ENCODE measurements at regions not wholly inside any gene's neighbourhood (a gene's known extent, or its start where the extent isn't known, plus 50 kb on each side); places are given as distances from the start of the nearest gene placed in this dataset.

GRCh38 chr15:87492321-87492720 lies 764.2 kb downstream of the NTRK3 start:
- DNase-seq (ENCODE audit: low spot score) (no peak), ATAC-seq (ENCODE audit: insufficient number of reproducible peaks, low FRiP score, low read depth) (no peak)
- no peaks in the 10 kb centered on the region for H3K27me3 ChIP-seq (replicated peaks; ENCODE audit: insufficient read depth)
- no peak overlapping the region for H3K4me3 ChIP-seq
- no peaks in the 10 kb centered on the region for H3K9me3 ChIP-seq
- TF ChIP-seq, protein P1, sequence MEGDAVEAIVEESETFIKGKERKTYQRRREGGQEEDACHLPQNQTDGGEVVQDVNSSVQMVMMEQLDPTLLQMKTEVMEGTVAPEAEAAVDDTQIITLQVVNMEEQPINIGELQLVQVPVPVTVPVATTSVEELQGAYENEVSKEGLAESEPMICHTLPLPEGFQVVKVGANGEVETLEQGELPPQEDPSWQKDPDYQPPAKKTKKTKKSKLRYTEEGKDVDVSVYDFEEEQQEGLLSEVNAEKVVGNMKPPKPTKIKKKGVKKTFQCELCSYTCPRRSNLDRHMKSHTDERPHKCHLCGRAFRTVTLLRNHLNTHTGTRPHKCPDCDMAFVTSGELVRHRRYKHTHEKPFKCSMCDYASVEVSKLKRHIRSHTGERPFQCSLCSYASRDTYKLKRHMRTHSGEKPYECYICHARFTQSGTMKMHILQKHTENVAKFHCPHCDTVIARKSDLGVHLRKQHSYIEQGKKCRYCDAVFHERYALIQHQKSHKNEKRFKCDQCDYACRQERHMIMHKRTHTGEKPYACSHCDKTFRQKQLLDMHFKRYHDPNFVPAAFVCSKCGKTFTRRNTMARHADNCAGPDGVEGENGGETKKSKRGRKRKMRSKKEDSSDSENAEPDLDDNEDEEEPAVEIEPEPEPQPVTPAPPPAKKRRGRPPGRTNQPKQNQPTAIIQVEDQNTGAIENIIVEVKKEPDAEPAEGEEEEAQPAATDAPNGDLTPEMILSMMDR (IDR thresholded peaks at IDR 0.05): no peak
- H3K36me3 ChIP-seq: no peaks in the 10 kb centered on the region
- peak overlapping the region in 1 of 2 donors; percentile 9 for H3K27ac ChIP-seq
- peaks cover 10 to 50% of the 10 kb centered on the region in 2 donors for H3K4me1 ChIP-seq (ENCODE audit: control insufficient read depth in 1 of 2, low read depth in 2 of 2)

DNA sequence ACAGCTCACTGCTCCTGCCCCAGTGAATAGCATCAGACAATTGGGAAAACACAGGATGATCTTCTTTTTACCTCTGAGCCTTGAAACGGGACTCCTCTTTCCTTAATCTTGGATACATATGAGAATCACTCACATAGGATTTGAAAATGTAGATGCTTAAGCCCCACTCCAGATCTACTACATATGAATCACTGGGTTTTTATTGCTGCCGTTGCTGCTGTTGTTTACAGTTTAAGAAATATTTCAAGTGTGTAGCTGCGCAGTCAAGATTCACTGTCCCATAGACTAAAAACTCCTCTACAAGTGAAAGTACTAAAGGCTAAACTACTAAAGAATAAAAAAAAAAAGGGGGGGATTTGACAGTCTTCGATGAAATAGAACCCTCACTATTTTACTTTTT lies 765.9 kb downstream of the NTRK3 start:
- no peak overlapping the region for H3K27ac ChIP-seq
- H3K36me3 ChIP-seq: no peaks in the 10 kb centered on the region
- no peak overlapping the region for H3K4me3 ChIP-seq
- DNase-seq (ENCODE audit: low spot score) (no peak), ATAC-seq (ENCODE audit: insufficient number of reproducible peaks, low FRiP score, low read depth) (no peak)
- H3K9me3 ChIP-seq: no peaks in the 10 kb centered on the region
- H3K27me3 ChIP-seq (replicated peaks; ENCODE audit: insufficient read depth): no peaks in the 10 kb centered on the region
- H3K4me1 ChIP-seq (ENCODE audit: control insufficient read depth in 1 of 2, low read depth in 2 of 2): peaks cover 10 to 38% of the 10 kb centered on the region in 2 donors
- TF ChIP-seq, protein P1 (IDR thresholded peaks at IDR 0.05): no peak

- H3K27me3 ChIP-seq (replicated peaks; ENCODE audit: insufficient read depth): no peaks in the 10 kb centered on the region
- H3K36me3 ChIP-seq: no peaks in the 10 kb centered on the region
- H3K4me3 ChIP-seq: no peak overlapping the region
- H3K9me3 ChIP-seq: no peaks in the 10 kb centered on the region
- ATAC-seq (ENCODE audit: insufficient number of reproducible peaks, low FRiP score, low read depth) (no peak), DNase-seq (ENCODE audit: low spot score) (no peak)
- TF ChIP-seq, protein P1 (IDR thresholded peaks at IDR 0.05): no peak
- peaks cover 10 to 38% of the 10 kb centered on the region in 2 donors for H3K4me1 ChIP-seq (ENCODE audit: control insufficient read depth in 1 of 2, low read depth in 2 of 2)
- H3K27ac ChIP-seq: no peak overlapping the region
Observed at GRCh38 chr15:87489902-87490665, 766.5 kb downstream of the NTRK3 start.

- Histone ChIP-seq H3K9me3 (no peaks in the 10 kb centered on the region), H3K36me3 (no peaks in the 10 kb centered on the region), H3K4me3 (no peak overlapping the region), H3K27ac (no peak overlapping the region), H3K27me3 (replicated peaks; ENCODE audit: insufficient read depth) (no peaks in the 10 kb centered on the region), H3K4me1 (ENCODE audit: control insufficient read depth in 1 of 2, low read depth in 2 of 2) (peaks cover 10 to 38% of the 10 kb centered on the region in 2 donors)
- DNase-seq (ENCODE audit: low spot score): no peak
- TF ChIP-seq, protein P1 (IDR thresholded peaks at IDR 0.05): no peak
- no peak for ATAC-seq (ENCODE audit: insufficient number of reproducible peaks, low FRiP score, low read depth)
Observed at GRCh38 chr15:87489456-87489855, 767.1 kb downstream of the NTRK3 start.

GRCh38 chr15:87487484-87487883 lies 769.1 kb downstream of the NTRK3 start:
- DNase-seq (ENCODE audit: low spot score) (no peak), ATAC-seq (ENCODE audit: insufficient number of reproducible peaks, low FRiP score, low read depth) (no peak)
- H3K27ac ChIP-seq: no peak overlapping the region
- TF ChIP-seq, protein P1 (IDR thresholded peaks at IDR 0.05): no peak
- H3K4me3 ChIP-seq: no peak overlapping the region
- no peaks in the 10 kb centered on the region for H3K36me3 ChIP-seq
- peaks cover 6 to 28% of the 10 kb centered on the region in 2 donors for H3K4me1 ChIP-seq (ENCODE audit: control insufficient read depth in 1 of 2, low read depth in 2 of 2)
- no peaks in the 10 kb centered on the region for H3K9me3 ChIP-seq
- H3K27me3 ChIP-seq (replicated peaks; ENCODE audit: insufficient read depth): no peaks in the 10 kb centered on the region
